ENCODE measurements at regions not wholly inside any gene's neighbourhood (a gene's known extent, or its start where the extent isn't known, plus 50 kb on each side); places are given as distances from the start of the nearest gene placed in this dataset.

DNA sequence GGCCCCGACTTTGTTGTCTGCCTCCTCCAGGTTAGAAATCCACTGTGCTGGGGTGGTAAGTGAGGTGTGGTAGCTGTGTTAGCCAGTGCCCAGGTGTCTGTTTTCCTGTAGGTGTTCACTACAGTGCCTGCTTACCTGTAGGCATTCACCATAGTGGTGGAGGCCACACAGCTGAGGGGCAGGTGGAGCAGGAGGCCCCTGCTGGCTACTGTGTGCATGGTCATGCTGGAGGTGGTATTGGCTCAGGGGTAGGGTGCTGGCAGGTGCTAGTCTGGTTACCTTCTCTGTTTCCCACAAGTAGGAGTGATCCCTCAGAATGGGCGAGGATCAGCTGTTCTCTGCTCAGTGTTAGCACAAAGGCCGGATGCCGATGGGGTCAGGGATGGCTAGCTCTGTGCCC, 217.3 kb downstream of the SYT10 start:
- TF ChIP-seq, protein P1, sequence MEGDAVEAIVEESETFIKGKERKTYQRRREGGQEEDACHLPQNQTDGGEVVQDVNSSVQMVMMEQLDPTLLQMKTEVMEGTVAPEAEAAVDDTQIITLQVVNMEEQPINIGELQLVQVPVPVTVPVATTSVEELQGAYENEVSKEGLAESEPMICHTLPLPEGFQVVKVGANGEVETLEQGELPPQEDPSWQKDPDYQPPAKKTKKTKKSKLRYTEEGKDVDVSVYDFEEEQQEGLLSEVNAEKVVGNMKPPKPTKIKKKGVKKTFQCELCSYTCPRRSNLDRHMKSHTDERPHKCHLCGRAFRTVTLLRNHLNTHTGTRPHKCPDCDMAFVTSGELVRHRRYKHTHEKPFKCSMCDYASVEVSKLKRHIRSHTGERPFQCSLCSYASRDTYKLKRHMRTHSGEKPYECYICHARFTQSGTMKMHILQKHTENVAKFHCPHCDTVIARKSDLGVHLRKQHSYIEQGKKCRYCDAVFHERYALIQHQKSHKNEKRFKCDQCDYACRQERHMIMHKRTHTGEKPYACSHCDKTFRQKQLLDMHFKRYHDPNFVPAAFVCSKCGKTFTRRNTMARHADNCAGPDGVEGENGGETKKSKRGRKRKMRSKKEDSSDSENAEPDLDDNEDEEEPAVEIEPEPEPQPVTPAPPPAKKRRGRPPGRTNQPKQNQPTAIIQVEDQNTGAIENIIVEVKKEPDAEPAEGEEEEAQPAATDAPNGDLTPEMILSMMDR (IDR thresholded peaks at IDR 0.05): no peak
- no peak for TF ChIP-seq ZFX (IDR thresholded peaks at IDR 0.05; ENCODE audit: borderline replicate concordance)

Measured in 22Rv1 (cell line).